CD14-positive monocyte (primary cell): ENCODE measurements at regions not wholly inside any gene's neighbourhood (a gene's known extent, or its start where the extent isn't known, plus 50 kb on each side); places are given as distances from the start of the nearest gene placed in this dataset.

Experiments used
- DNase-seq, 3 donors: peaks; one replicate each; pipeline ENCODE4 v3.0.0-alpha.2; 2011 to 2022
- H2AFZ ChIP-seq: 2 replicates; pipeline ENCODE4 v1.6.0; 2012; ENCODE audit warnings: mild to moderate bottlenecking, low read depth, low read length, inconsistent platforms; ENCODE audit not compliant: insufficient read depth, poor library complexity, severe bottlenecking
- H3K27ac ChIP-seq, 2 donors: 1 replicate in 1 of 2; 2 replicates in 1 of 2; pipeline ENCODE4 v1.5.1; 2012 to 2013; ENCODE audit warnings: low read length in 2 of 2, control low read depth in 1 of 2, inconsistent platforms in 1 of 2, low read depth in 1 of 2, mild to moderate bottlenecking in 1 of 2
- H3K27me3 ChIP-seq, 2 donors: one replicate each; pipeline versions ENCODE4 v1.6.0 to v1.6.1; 2011 to 2013; ENCODE audit warnings: low read length in 2 of 2; ENCODE audit not compliant: control insufficient read depth in 2 of 2, insufficient read depth in 2 of 2
- H3K36me3 ChIP-seq, 2 donors: replicated peaks in 1 of 2; 1 replicate in 1 of 2; 2 replicates in 1 of 2; pipeline versions ENCODE4 v1.5.1 to v1.6.1; 2012 to 2013; ENCODE audit warnings: low read length in 2 of 2, control low read depth in 1 of 2, inconsistent platforms in 1 of 2, mild to moderate bottlenecking in 1 of 2; ENCODE audit not compliant: insufficient read depth in 2 of 2, control insufficient read depth in 1 of 2
- H3K4me1 ChIP-seq, 2 donors: 1 replicate in 1 of 2; 2 replicates in 1 of 2; pipeline versions ENCODE4 v1.5.1 to v1.6.1; 2012 to 2013; ENCODE audit warnings: low read length in 2 of 2, control low read depth in 1 of 2, inconsistent platforms in 1 of 2, mild to moderate bottlenecking in 1 of 2, moderate library complexity in 1 of 2; ENCODE audit not compliant: insufficient read depth in 2 of 2, control insufficient read depth in 1 of 2
- H3K4me2 ChIP-seq: replicated peaks from 2 replicates; pipeline ENCODE3; 2012; ENCODE audit warnings: low read length, moderate library complexity, mild to moderate bottlenecking; ENCODE audit not compliant: poor library complexity, severe bottlenecking; ENCODE audit errors: extremely low read depth
- H3K4me3 ChIP-seq, 3 experiments: fragments of 200-600 bp in 1 of 3; sonication (generic) in 1 of 3; replicated peaks in 1 of 3; 1 replicate in 2 of 3; 2 replicates in 1 of 3; pipeline ENCODE4 v1.5.1; 2011 to 2013; ENCODE audit warnings: low read length in 3 of 3, mild to moderate bottlenecking in 3 of 3, control low read depth in 2 of 3, low read depth in 2 of 3, inconsistent platforms in 1 of 3, moderate library complexity in 1 of 3
- H3K79me2 ChIP-seq: 2 replicates; pipeline ENCODE4 v1.6.0; 2012; ENCODE audit warnings: mild to moderate bottlenecking, control low read depth, inconsistent platforms, low read length, moderate library complexity; ENCODE audit not compliant: insufficient read depth
- H3K9ac ChIP-seq: 2 replicates; pipeline ENCODE4 v1.6.0; 2017; ENCODE audit warnings: low read length, mild to moderate bottlenecking; ENCODE audit not compliant: insufficient read depth, poor library complexity, severe bottlenecking
- H3K9me3 ChIP-seq, 2 donors: replicated peaks in 1 of 2; 1 replicate in 1 of 2; 2 replicates in 1 of 2; pipeline versions ENCODE4 v1.5.1 to v1.6.1; 2012 to 2013; ENCODE audit warnings: low read length in 2 of 2, control low read depth in 1 of 2; ENCODE audit not compliant: control insufficient read depth in 1 of 2, insufficient read depth in 1 of 2
- H4K20me1 ChIP-seq: 2 replicates; pipeline ENCODE4 v1.6.0; 2012; ENCODE audit warnings: mild to moderate bottlenecking, low read length, control low read depth, moderate library complexity; ENCODE audit not compliant: insufficient read depth
- H3K27ac Mint-ChIP-seq, 7 donors: one replicate each; pipeline ENCODE4 v1.8.0; 2020; ENCODE audit warnings: mild to moderate bottlenecking in 7 of 7, mixed read lengths in 7 of 7, moderate library complexity in 6 of 7, inconsistent platforms in 2 of 7
- H3K27me3 Mint-ChIP-seq, 3 donors: one replicate each; pipeline ENCODE4 v1.8.0; 2021 to 2022; ENCODE audit warnings: low read depth in 3 of 3, mild to moderate bottlenecking in 3 of 3, mixed read lengths in 3 of 3, moderate library complexity in 3 of 3, inconsistent platforms in 1 of 3
- H3K36me3 Mint-ChIP-seq, 2 donors: one replicate each; pipeline ENCODE4 v1.8.0; 2020; ENCODE audit warnings: mixed read lengths in 2 of 2, inconsistent platforms in 1 of 2, mild to moderate bottlenecking in 1 of 2
- H3K4me1 Mint-ChIP-seq: one replicate; pipeline ENCODE4 v1.8.0; 2020; ENCODE audit warnings: mild to moderate bottlenecking, mixed read lengths
- H3K4me3 Mint-ChIP-seq, 2 donors: one replicate each; pipeline ENCODE4 v1.8.0; 2020; ENCODE audit warnings: mild to moderate bottlenecking in 2 of 2, mixed read lengths in 2 of 2, moderate library complexity in 1 of 2
- H3K9me3 Mint-ChIP-seq, 7 donors: one replicate each; pipeline ENCODE4 v1.8.0; 2020 to 2022; ENCODE audit warnings: mixed read lengths in 7 of 7, mild to moderate bottlenecking in 6 of 7, moderate library complexity in 6 of 7, inconsistent platforms in 2 of 7
- WGBS: methylation state at CpG from one replicate; pipeline ENCODE4 v1.1.5; 2013; ENCODE audit warnings: missing lambda C conversion rate; ENCODE audit not compliant: insufficient coverage; 5-methylcytosine and 5-hydroxymethylcytosine counted together
- intact Hi-C, 2 donors: fragments of 100-400 bp; cut with micrococcal nuclease; formaldehyde crosslinking; loops; one replicate each; pipeline versions ENCODE4 v1.15.0 to v1.15.1; 2023
- TF ChIP-seq, protein P1 (sequence below): fragments of 200-600 bp; IDR thresholded peaks from one replicate; pipeline ENCODE4 v1.8.0; 2022; ENCODE audit warnings: antibody characterized with exemption, mild to moderate bottlenecking

DNA sequence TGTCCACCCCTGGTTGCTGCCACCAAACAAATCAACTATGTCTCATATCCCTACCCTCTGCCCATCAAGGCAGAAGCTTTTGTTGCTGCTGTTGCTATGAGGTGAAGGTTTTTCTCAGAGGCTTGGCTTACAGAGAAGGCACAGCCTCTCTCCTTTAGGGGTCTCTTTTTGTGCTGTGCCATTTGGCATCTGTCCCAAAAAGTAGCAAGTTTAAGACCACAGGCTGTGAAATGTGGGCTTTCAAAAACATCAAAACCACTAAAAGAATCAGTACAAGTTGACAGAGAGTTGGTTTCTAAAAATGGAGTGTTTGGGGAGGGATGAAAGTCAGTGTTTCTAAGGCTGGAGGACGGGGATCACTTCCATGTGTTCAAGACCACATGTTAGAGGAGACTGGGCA is 634.9 kb downstream of the BCOR start:
- H3K9me3 Mint-ChIP-seq, result peaks cover 0 to 5% (median 0%) of the 10 kb centered on the region in 7 donors
- no peak for DNase-seq
- H3K4me1 Mint-ChIP-seq, result peaks cover 2% of the 10 kb centered on the region
- Histone ChIP-seq H2AFZ (no peak overlapping the region), H3K36me3 (no peaks in the 10 kb centered on the region), H3K79me2 (no peaks in the 10 kb centered on the region), H3K9me3 (no peaks in the 10 kb centered on the region), H3K4me2 (no peak overlapping the region), H3K27me3 (no peaks in the 10 kb centered on the region), H3K4me3 (no peak overlapping the region), H3K4me1 (no peaks in the 10 kb centered on the region), H3K9ac (no peak overlapping the region), H3K27ac (no peak overlapping the region), H4K20me1 (no peaks in the 10 kb centered on the region)
- peaks cover 4 to 7% (median 7%) of the 10 kb centered on the region in 3 donors for H3K27me3 Mint-ChIP-seq
- 33% methylated on average over 1 of the region's 1 CpG for WGBS
- TF ChIP-seq, protein P1, sequence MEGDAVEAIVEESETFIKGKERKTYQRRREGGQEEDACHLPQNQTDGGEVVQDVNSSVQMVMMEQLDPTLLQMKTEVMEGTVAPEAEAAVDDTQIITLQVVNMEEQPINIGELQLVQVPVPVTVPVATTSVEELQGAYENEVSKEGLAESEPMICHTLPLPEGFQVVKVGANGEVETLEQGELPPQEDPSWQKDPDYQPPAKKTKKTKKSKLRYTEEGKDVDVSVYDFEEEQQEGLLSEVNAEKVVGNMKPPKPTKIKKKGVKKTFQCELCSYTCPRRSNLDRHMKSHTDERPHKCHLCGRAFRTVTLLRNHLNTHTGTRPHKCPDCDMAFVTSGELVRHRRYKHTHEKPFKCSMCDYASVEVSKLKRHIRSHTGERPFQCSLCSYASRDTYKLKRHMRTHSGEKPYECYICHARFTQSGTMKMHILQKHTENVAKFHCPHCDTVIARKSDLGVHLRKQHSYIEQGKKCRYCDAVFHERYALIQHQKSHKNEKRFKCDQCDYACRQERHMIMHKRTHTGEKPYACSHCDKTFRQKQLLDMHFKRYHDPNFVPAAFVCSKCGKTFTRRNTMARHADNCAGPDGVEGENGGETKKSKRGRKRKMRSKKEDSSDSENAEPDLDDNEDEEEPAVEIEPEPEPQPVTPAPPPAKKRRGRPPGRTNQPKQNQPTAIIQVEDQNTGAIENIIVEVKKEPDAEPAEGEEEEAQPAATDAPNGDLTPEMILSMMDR, result no peak
- H3K36me3 Mint-ChIP-seq, result no peaks in the 10 kb centered on the region
- H3K4me3 Mint-ChIP-seq, result no peak overlapping the region
- intact Hi-C loops, result no loop called here
- H3K27ac Mint-ChIP-seq, result no peak overlapping the region

GRCh38 chrX:39464253-39464652 is 633.5 kb downstream of the BCOR start:
- Histone ChIP-seq H3K4me2 (no peak overlapping the region), H3K4me3 (no peak overlapping the region), H3K36me3 (no peaks in the 10 kb centered on the region), H4K20me1 (no peaks in the 10 kb centered on the region), H2AFZ (no peak overlapping the region), H3K9ac (no peak overlapping the region), H3K9me3 (no peaks in the 10 kb centered on the region), H3K79me2 (no peaks in the 10 kb centered on the region), H3K4me1 (no peaks in the 10 kb centered on the region), H3K27ac (no peak overlapping the region), H3K27me3 (no peaks in the 10 kb centered on the region)
- DNase-seq, result no peak
- Mint-ChIP-seq H3K4me1 (peaks cover 2% of the 10 kb centered on the region), H3K27ac (no peak overlapping the region), H3K27me3 (peaks cover 2 to 7% (median 5%) of the 10 kb centered on the region in 3 donors), H3K36me3 (no peaks in the 10 kb centered on the region), H3K9me3 (peaks cover 0 to 5% (median 0%) of the 10 kb centered on the region in 7 donors), H3K4me3 (no peak overlapping the region)
- intact Hi-C loops, result no loop called here
- TF ChIP-seq, protein P1, result no peak
- WGBS, result no CpG with 5 or more reads among the region's 7 CpGs
